Breast epithelium (tissue), 4 donors: ENCODE measurements at regions not wholly inside any gene's neighbourhood (a gene's known extent, or its start where the extent isn't known, plus 50 kb on each side); places are given as distances from the start of the nearest gene placed in this dataset.

Source experiments
- DNase-seq, 2 donors: peaks; one replicate each; pipeline ENCODE4 v3.0.0-alpha.2; 2019; ENCODE audit warnings: low spot score in 2 of 2
- H3K27ac ChIP-seq, 2 donors: fragments of 200-600 bp; sonication (generic) in 1 of 2; one replicate each; pipeline ENCODE4 v1.5.1; 2016 to 2019; ENCODE audit warnings: mild to moderate bottlenecking in 1 of 2
- H3K27me3 ChIP-seq, 2 donors: fragments of 200-600 bp; sonication (generic) in 1 of 2; one replicate each; pipeline versions ENCODE4 v1.5.1 to v1.6.0; 2017 to 2019; ENCODE audit warnings: control low read depth in 1 of 2, mild to moderate bottlenecking in 1 of 2
- H3K36me3 ChIP-seq: fragments of 200-600 bp; one replicate; pipeline ENCODE4 v1.5.1; 2019
- H3K4me1 ChIP-seq, 2 donors: fragments of 200-600 bp; sonication (generic); one replicate each; pipeline ENCODE4 v1.5.1; 2016 to 2019; ENCODE audit warnings: control low read depth in 1 of 2
- H3K4me3 ChIP-seq, 3 donors: fragments of 200-600 bp; sonication (generic); 1 replicate in 2 of 3; 2 replicates in 1 of 3; pipeline ENCODE4 v1.5.1; 2016 to 2019; ENCODE audit warnings: mild to moderate bottlenecking in 3 of 3, moderate library complexity in 2 of 3
- H3K9me3 ChIP-seq, 2 donors: fragments of 200-600 bp; sonication (generic) in 1 of 2; one replicate each; pipeline ENCODE4 v1.5.1; 2016 to 2019; ENCODE audit warnings: control low read depth in 1 of 2
- POLR2A ChIP-seq: fragments of 450-650 bp; IDR thresholded peaks from one replicate; pipeline ENCODE4 v1.6.1; 2016; ENCODE audit warnings: antibody characterized with exemption, mild to moderate bottlenecking, moderate library complexity
- POLR2AphosphoS5 ChIP-seq, 3 donors: sonication (generic); formaldehyde crosslinking; IDR thresholded peaks; one replicate each; pipeline ENCODE4 v1.6.1; 2017; ENCODE audit warnings: antibody characterized with exemption in 3 of 3
- intact Hi-C: fragments of 100-400 bp; cut with DNase I; formaldehyde crosslinking; loops from one replicate; pipeline ENCODE4 v1.15.1; 2023; ENCODE audit warnings: low total_unique reads
- TF ChIP-seq, protein P1 (sequence below), 3 donors: fragments of 450-650 bp; IDR thresholded peaks; one replicate each; pipeline ENCODE4 v1.5.1; 2016 to 2017; ENCODE audit warnings: antibody characterized with exemption in 3 of 3, mild to moderate bottlenecking in 3 of 3, moderate library complexity in 3 of 3

DNA sequence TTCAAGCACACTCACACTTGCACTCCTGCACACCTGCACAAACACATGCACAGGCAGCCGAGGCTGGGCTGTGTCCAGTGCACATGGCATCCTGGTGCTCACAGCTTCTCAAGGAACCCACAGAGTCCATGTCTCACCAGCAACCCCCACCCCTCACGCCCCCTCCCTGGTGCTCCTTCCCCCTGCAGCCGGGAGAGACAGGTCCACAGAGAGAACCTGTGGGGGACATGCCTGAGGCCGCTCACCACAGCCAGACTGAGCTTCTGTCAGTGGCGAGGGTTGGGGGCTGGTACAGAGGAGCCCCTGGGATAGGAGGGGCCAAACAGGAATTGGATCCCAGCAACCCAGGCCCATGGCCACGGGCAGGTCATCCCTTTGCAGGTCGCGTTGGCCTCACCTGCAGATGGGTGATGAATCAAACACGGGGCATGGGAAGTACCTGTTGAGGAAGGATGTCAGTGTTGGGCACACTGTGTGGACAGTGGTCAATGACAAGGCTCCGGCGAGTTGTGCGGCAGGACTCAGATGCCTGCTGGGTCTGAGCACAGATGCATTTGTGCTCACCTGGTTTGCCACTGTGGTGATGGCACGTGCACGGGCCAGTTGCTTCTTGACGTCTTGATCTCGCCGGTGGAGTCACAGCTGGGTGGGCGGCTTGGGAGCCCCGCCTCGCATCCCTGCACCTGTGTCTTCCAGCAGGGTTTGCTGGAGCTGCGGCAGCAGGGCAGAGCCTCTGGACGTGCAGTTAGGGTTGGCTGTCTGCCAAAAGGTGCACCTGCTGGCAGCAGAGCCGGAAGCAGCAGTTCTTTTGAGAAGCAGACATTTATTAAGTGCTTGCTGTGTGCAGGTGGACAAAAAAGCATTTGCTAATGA is 113.0 kb downstream of the ERMARD start:
- DNase-seq, result no peak
- intact Hi-C loops, result no loop called here
- H3K9me3 ChIP-seq, result no peaks in the 10 kb centered on the region

DNA sequence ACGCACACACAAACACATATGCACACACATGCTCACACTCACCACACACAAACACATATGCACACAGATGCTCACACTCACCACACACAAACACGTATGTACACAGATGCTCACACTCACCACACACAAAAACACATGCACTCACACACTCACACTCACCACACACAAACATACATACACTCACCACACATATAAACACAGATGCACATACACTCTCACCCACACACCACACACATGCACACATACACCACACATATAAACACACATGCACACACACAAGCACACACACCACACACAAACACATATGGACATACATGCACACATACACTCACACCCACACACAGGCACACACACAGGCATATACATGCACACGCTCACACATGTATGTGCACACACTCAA is 112.3 kb downstream of the ERMARD start:
- Histone ChIP-seq H3K4me3 (no peak overlapping the region), H3K27me3 (no peaks in the 10 kb centered on the region), H3K4me1 (no peaks in the 10 kb centered on the region), H3K27ac (no peak overlapping the region), H3K9me3 (no peaks in the 10 kb centered on the region), H3K36me3 (no peaks in the 10 kb centered on the region)
- DNase-seq, result no peak
- intact Hi-C loops, result no loop called here
- TF ChIP-seq, protein P1, sequence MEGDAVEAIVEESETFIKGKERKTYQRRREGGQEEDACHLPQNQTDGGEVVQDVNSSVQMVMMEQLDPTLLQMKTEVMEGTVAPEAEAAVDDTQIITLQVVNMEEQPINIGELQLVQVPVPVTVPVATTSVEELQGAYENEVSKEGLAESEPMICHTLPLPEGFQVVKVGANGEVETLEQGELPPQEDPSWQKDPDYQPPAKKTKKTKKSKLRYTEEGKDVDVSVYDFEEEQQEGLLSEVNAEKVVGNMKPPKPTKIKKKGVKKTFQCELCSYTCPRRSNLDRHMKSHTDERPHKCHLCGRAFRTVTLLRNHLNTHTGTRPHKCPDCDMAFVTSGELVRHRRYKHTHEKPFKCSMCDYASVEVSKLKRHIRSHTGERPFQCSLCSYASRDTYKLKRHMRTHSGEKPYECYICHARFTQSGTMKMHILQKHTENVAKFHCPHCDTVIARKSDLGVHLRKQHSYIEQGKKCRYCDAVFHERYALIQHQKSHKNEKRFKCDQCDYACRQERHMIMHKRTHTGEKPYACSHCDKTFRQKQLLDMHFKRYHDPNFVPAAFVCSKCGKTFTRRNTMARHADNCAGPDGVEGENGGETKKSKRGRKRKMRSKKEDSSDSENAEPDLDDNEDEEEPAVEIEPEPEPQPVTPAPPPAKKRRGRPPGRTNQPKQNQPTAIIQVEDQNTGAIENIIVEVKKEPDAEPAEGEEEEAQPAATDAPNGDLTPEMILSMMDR (IDR thresholded peaks at IDR 0.05), result no peak
- TF ChIP-seq POLR2A, result no peak
- no peak for TF ChIP-seq POLR2AphosphoS5 (IDR thresholded peaks at IDR 0.05)

More for the DNA sequence above, 113.0 kb downstream of the ERMARD start:
- Histone ChIP-seq H3K27ac (no peak overlapping the region), H3K27me3 (no peaks in the 10 kb centered on the region), H3K4me1 (no peaks in the 10 kb centered on the region), H3K4me3 (no peak overlapping the region), H3K36me3 (no peaks in the 10 kb centered on the region)
- no peak for TF ChIP-seq POLR2AphosphoS5 (IDR thresholded peaks at IDR 0.05)
- no peak for TF ChIP-seq POLR2A
- TF ChIP-seq, protein P1 (IDR thresholded peaks at IDR 0.05), result no peak

DNA sequence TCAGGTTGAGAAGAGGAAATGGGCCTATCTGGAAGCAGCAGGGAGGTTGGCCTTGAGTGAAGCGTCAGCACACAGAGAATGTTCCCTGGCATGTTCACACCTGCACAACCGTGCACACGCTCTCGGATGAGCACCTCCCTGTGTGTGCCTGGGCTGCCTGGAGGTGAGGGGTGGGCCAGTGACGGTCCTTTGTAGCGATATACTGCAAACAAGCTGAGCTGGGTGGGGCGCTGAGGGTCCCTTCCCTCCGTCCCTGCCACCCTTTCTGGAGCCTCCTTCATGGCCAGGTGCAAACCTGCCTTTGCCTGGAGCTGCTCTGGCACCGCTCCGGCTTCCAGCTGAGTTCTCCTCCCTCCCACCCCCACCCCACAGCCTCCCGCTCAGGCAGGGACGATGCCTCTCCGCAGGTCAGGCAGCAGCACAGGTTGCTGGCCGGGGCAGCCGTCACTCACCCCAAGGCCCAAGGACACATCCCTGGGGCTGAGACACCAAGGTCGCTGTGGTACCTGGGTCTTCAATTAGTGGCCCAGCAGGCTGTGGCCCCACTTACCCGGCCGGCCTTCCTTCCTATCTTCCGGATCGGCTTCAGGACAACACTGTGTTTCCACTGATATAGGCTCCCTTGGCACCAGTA is 111.6 kb downstream of the ERMARD start:
- intact Hi-C loops, result no loop called here

DNA sequence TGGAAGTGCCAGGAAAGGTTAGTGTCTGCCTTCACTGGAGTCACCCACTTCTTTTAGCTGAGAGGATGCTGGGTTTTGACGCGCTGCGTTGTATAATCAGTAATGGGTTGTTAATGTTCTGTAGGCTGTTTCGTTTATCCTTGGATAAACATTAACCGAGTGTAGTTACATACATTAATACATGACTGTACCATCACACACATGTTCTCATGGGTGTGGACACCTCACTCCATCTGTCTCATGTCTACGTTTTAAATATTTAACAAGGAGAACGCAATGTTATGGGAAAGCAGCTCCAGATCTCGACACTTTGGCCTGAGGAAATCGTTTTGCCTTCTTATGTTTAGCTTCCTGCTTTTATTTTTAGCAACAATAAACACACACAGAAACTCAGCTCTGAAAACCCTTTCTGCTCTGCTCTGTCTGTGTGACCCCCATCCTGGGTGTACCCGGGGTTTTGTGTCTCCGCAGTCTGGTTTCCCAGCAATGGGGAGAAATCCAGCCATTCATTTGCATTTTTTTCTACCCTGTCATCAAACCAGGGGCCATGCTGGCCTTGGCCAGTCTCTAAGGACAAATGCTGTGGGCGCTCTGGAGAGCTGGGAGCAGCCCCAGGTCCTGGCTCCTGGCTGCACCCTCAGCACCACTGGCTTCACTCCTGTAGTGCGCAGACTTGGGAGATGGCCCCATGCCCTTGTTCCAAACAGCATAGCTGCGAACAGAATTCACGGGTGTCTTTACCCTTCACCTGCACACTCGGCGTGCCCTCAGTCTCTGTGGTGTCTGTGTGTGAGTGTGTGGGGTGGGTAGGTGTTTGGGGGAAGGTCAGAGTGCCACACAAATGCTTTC is 110.8 kb downstream of the ERMARD start:
- Histone ChIP-seq H3K27me3 (no peaks in the 10 kb centered on the region), H3K4me1 (no peaks in the 10 kb centered on the region), H3K9me3 (peaks cover 12% of the 10 kb centered on the region in 2 donors), H3K36me3 (no peaks in the 10 kb centered on the region), H3K4me3 (no peak overlapping the region), H3K27ac (no peak overlapping the region)
- peak in 1 of 2 donors; percentile 19 for DNase-seq
- intact Hi-C loops, result no loop called here
- TF ChIP-seq POLR2A, result no peak
- TF ChIP-seq, protein P1 (IDR thresholded peaks at IDR 0.05), result no peak
- no peak for TF ChIP-seq POLR2AphosphoS5 (IDR thresholded peaks at IDR 0.05)

More for the DNA sequence above, 111.6 kb downstream of the ERMARD start:
- Histone ChIP-seq H3K27me3 (no peaks in the 10 kb centered on the region), H3K4me3 (no peak overlapping the region), H3K36me3 (no peaks in the 10 kb centered on the region), H3K4me1 (no peaks in the 10 kb centered on the region), H3K27ac (no peak overlapping the region), H3K9me3 (peaks cover 4 to 5% of the 10 kb centered on the region in 2 donors)
- peak in 1 of 2 donors; percentile 30 for DNase-seq
- no peak for TF ChIP-seq POLR2AphosphoS5 (IDR thresholded peaks at IDR 0.05)
- TF ChIP-seq POLR2A, result no peak
- TF ChIP-seq, protein P1 (IDR thresholded peaks at IDR 0.05), result no peak
